H1 (cell line): ENCODE measurements at regions not wholly inside any gene's neighbourhood (a gene's known extent, or its start where the extent isn't known, plus 50 kb on each side); places are given as distances from the start of the nearest gene placed in this dataset.

Experiments used
- BACH1 ChIP-seq: IDR thresholded peaks from 2 replicates; pipeline ENCODE4 v1.6.1; 2012; ENCODE audit warnings: low read length, improper control_type of control experiment
- CEBPB ChIP-seq: IDR thresholded peaks from 2 replicates; pipeline ENCODE4 v1.6.1; 2012; ENCODE audit warnings: low read depth, low read length
- CTBP2 ChIP-seq: IDR thresholded peaks from 2 replicates; pipeline ENCODE4 v1.7.0; 2011; ENCODE audit warnings: borderline replicate concordance, mild to moderate bottlenecking, moderate library complexity, mixed read lengths, low read length; ENCODE audit not compliant: insufficient read depth, insufficient read length
- KDM4A ChIP-seq: IDR thresholded peaks from one replicate; pipeline ENCODE4 v1.7.1; 2012; ENCODE audit warnings: low read depth, mild to moderate bottlenecking, moderate library complexity, low read length, inconsistent platforms; ENCODE audit not compliant: severe bottlenecking
- MAFK ChIP-seq: IDR thresholded peaks from 2 replicates; pipeline ENCODE4 v1.6.1; 2012; ENCODE audit warnings: low read depth, mild to moderate bottlenecking, improper control_type of control experiment, low read length
- TAF1 ChIP-seq: IDR thresholded peaks from 2 replicates; pipeline ENCODE4 v1.6.1; 2011; ENCODE audit warnings: mild to moderate bottlenecking, low read depth, low read length
- TF ChIP-seq, protein P1 (sequence below), 3 experiments: IDR thresholded peaks; 1 replicate in 2 of 3; 2 replicates in 1 of 3; pipeline versions ENCODE4 v1.5.1 to v1.6.1; 2011; ENCODE audit warnings: low read length in 3 of 3, mild to moderate bottlenecking in 3 of 3, inconsistent platforms in 2 of 3, low read depth in 1 of 3, moderate library complexity in 1 of 3; ENCODE audit not compliant: insufficient read depth in 1 of 3; ENCODE audit errors: control extremely low read depth in 1 of 3

DNA sequence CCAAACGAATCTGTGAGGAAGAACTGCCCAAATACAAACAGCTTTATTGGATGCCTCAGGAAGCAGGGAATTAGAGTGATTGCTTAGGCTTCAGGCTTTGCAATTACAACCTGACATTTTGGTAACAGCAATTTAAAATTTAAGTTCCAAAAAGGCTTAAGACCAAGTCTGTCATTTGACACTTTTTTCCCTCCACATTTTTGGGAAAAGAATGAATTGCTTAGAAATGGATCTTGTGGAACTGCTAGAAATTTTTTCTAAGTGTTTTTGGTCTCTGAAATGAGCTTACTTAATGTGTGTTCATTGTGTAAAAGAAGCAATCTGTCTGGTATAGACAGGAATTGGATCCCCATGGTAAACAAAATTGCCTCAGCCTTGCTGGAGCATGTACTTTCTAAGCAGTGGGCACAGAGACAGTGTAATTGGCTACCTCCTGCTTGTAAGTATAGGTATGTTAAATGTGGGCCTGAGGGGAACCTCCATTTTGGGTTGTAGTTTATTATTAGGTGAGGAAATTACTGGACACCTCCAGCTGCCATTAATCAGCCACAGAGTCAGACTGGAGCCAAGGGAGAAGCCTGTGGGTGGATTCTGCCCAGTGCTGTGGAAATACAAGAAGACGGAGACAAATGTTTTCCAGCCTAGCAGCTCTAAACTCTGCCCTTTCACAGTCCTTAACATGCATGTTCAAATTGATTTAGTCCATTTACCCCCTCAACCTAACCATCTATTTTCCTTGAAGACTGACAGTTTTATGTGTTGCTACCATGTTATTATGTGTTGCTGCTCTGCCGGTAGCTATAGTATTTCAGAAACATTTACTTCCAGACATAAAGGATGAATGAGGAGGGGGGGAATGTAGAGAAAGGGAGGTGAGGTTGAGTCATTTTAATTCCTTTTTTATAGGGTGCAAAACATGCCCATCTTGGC is 473.0 kb downstream of the SPRY1 start (continued):
- no peak for TF ChIP-seq KDM4A
- TF ChIP-seq BACH1: no peak
- no peak for TF ChIP-seq CTBP2
- no peak for TF ChIP-seq MAFK
- TF ChIP-seq, protein P1, sequence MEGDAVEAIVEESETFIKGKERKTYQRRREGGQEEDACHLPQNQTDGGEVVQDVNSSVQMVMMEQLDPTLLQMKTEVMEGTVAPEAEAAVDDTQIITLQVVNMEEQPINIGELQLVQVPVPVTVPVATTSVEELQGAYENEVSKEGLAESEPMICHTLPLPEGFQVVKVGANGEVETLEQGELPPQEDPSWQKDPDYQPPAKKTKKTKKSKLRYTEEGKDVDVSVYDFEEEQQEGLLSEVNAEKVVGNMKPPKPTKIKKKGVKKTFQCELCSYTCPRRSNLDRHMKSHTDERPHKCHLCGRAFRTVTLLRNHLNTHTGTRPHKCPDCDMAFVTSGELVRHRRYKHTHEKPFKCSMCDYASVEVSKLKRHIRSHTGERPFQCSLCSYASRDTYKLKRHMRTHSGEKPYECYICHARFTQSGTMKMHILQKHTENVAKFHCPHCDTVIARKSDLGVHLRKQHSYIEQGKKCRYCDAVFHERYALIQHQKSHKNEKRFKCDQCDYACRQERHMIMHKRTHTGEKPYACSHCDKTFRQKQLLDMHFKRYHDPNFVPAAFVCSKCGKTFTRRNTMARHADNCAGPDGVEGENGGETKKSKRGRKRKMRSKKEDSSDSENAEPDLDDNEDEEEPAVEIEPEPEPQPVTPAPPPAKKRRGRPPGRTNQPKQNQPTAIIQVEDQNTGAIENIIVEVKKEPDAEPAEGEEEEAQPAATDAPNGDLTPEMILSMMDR (IDR thresholded peaks at IDR 0.05; ENCODE audit: control extremely low read depth in 1 of 3, insufficient read depth in 1 of 3, low read depth in 1 of 3, low read length in 3 of 3): no peak
- no peak for TF ChIP-seq CEBPB
- no peak for TF ChIP-seq TAF1
